ENCODE measurements at regions not wholly inside any gene's neighbourhood (a gene's known extent, or its start where the extent isn't known, plus 50 kb on each side); places are given as distances from the start of the nearest gene placed in this dataset.
"Not testable (repeated sequence)": the region's sequence is repeated elsewhere in the genome, so short reads cannot be mapped to it uniquely, and the experiment has no call there.

DNA sequence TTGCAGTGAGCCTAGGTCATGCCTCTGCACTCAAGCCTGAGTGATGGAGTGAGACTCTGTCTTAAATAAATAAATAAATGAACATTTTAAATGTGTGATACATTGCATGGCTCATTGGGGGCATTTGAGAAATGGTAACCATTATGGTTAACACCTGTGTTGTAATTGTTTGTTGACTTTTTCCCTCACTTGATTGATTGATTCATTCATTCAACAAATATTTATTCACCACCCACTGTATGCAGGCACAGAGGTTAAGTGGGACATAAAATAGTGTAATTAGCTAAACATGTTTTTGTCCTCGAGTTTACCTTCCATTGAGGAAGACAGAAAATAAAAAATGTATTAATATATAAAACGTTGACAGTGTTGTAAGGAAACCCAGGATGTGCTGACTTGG, 127.1 kb upstream of the ANKRD28 start:
- no peak overlapping the region for H3K27ac Mint-ChIP-seq
- DNase-seq (no peak), ATAC-seq (replicated peaks) (no peak)
- no peaks in the 10 kb centered on the region for H3K27me3 Mint-ChIP-seq
- no peak overlapping the region for H3K4me3 Mint-ChIP-seq
- no peaks in the 10 kb centered on the region for H3K4me1 Mint-ChIP-seq
- no peaks in the 10 kb centered on the region for H3K9me3 Mint-ChIP-seq
- H3K36me3 Mint-ChIP-seq, result no peaks in the 10 kb centered on the region

GRCh38 chr3:15926871-15927270, 129.1 kb upstream of the ANKRD28 start:
- H3K27me3 Mint-ChIP-seq, result no peaks in the 10 kb centered on the region
- DNase-seq, result no peak
- no peaks in the 10 kb centered on the region for H3K9me3 Mint-ChIP-seq
- no peaks in the 10 kb centered on the region for H3K4me1 Mint-ChIP-seq
- H3K27ac Mint-ChIP-seq, result no peak overlapping the region
- no peak for ATAC-seq (replicated peaks)
- H3K4me3 Mint-ChIP-seq, result no peak overlapping the region
- H3K36me3 Mint-ChIP-seq, result no peaks in the 10 kb centered on the region

GRCh38 chr3:15927969-15928368, 130.2 kb upstream of the ANKRD28 start:
- Mint-ChIP-seq H3K4me1 (no peaks in the 10 kb centered on the region), H3K27ac (no peak overlapping the region), H3K36me3 (no peaks in the 10 kb centered on the region), H3K27me3 (no peaks in the 10 kb centered on the region), H3K9me3 (no peaks in the 10 kb centered on the region), H3K4me3 (no peak overlapping the region)
- no peak for DNase-seq
- no peak for ATAC-seq (replicated peaks)

DNA sequence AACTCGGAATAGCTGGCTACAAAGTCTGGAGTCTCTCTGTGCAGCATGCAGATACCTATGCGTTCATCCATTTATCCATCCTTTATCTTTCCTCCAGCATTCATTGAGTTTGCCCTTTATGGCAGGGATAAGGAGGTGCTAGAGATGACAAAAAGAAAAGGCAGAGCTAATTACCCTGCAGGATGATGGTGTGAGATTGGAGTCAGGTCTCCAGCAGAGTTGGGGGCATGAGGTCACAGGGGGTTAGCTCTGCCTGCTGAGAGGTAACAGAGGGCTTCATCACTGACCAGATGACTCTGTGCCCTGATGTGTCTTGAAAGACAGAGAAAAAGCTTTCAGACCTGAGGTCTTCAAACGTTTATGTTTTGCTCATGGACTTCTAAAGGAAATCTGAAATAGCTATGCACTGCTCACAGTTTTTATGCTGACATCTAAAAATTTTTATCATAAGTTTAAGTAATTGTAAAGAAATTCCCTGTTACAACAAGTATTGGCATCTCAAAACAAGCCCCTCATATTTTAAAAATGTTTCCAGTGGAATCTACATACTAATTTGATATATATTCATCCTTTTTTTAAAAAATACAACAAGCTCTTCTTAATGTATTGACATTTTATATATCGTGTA, 132.3 kb upstream of the ANKRD28 start:
- DNase-seq (no peak), ATAC-seq (replicated peaks) (no peak)
- Mint-ChIP-seq H3K9me3 (no peaks in the 10 kb centered on the region), H3K4me3 (no peak overlapping the region), H3K4me1 (no peaks in the 10 kb centered on the region), H3K27ac (no peak overlapping the region), H3K27me3 (no peaks in the 10 kb centered on the region), H3K36me3 (no peaks in the 10 kb centered on the region)

GRCh38 chr3:15932348-15933300, 134.8 kb upstream of the ANKRD28 start:
- no peaks in the 10 kb centered on the region for H3K4me1 Mint-ChIP-seq
- no peaks in the 10 kb centered on the region for H3K9me3 Mint-ChIP-seq
- no peak overlapping the region for H3K4me3 Mint-ChIP-seq
- H3K27ac Mint-ChIP-seq, result no peak overlapping the region
- peaks cover 0 to 3% of the 10 kb centered on the region in 2 donors for H3K36me3 Mint-ChIP-seq
- ATAC-seq (replicated peaks) (no peak), DNase-seq (no peak)
- H3K27me3 Mint-ChIP-seq, result no peaks in the 10 kb centered on the region

- DNase-seq (no peak), ATAC-seq (replicated peaks) (no peak)
- no peak overlapping the region for H3K4me3 Mint-ChIP-seq
- H3K9me3 Mint-ChIP-seq, result no peaks in the 10 kb centered on the region
- H3K27me3 Mint-ChIP-seq, result no peaks in the 10 kb centered on the region
- peaks cover 0 to 3% of the 10 kb centered on the region in 2 donors for H3K36me3 Mint-ChIP-seq
- no peaks in the 10 kb centered on the region for H3K4me1 Mint-ChIP-seq
- no peak overlapping the region for H3K27ac Mint-ChIP-seq
Measured at GRCh38 chr3:15933439-15934139, 135.8 kb upstream of the ANKRD28 start.

- Mint-ChIP-seq H3K9me3 (no peaks in the 10 kb centered on the region), H3K36me3 (peaks cover 1 to 3% of the 10 kb centered on the region in 2 donors), H3K27ac (no peak overlapping the region), H3K27me3 (no peaks in the 10 kb centered on the region), H3K4me3 (no peak overlapping the region), H3K4me1 (no peaks in the 10 kb centered on the region)
- ATAC-seq (replicated peaks), result no peak
- no peak for DNase-seq
Measured at GRCh38 chr3:15934389-15935195, 136.8 kb upstream of the ANKRD28 start.

- DNase-seq, result no peak
Measured at GRCh38 chr3:15936312-15936711, 138.5 kb upstream of the ANKRD28 start.

DNA sequence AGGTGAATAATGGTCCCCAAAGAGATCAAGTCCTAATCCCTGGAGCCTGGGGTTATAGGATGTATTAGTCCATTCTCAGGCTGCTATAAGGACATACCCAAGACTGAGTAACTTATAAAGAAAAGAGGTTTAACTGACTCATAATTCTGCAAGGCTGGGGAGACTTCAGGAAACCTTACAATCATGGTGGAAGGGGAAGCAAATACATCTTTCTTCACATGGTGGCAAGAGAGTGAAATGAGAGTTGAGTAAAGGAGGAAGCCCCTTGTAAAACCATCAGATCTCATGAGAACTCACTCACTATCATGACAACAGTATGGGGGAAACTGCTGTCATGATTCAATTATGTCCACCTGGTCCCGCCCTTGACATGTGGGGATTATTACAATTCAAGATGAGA, 142.9 kb upstream of the ANKRD28 start:
- H3K9me3 Mint-ChIP-seq, result peaks cover 3 to 7% of the 10 kb centered on the region in 2 donors
- H3K36me3 Mint-ChIP-seq, result peaks cover 8 to 19% of the 10 kb centered on the region in 2 donors
- H3K4me1 Mint-ChIP-seq, result no peaks in the 10 kb centered on the region
- no peaks in the 10 kb centered on the region for H3K27me3 Mint-ChIP-seq
- no peak overlapping the region for H3K27ac Mint-ChIP-seq
- no peak overlapping the region for H3K4me3 Mint-ChIP-seq
- ATAC-seq (replicated peaks) (no peak), DNase-seq (no peak)

More at GRCh38 chr3:15936312-15936711, 138.5 kb upstream of the ANKRD28 start:
- no peaks in the 10 kb centered on the region for H3K4me1 Mint-ChIP-seq
- peaks cover 3 to 5% of the 10 kb centered on the region in 2 donors for H3K9me3 Mint-ChIP-seq
- ATAC-seq (replicated peaks), result no peak
- no peaks in the 10 kb centered on the region for H3K27me3 Mint-ChIP-seq
- no peak overlapping the region for H3K4me3 Mint-ChIP-seq
- peaks cover 5 to 15% of the 10 kb centered on the region in 2 donors for H3K36me3 Mint-ChIP-seq
- no peak overlapping the region for H3K27ac Mint-ChIP-seq

DNA sequence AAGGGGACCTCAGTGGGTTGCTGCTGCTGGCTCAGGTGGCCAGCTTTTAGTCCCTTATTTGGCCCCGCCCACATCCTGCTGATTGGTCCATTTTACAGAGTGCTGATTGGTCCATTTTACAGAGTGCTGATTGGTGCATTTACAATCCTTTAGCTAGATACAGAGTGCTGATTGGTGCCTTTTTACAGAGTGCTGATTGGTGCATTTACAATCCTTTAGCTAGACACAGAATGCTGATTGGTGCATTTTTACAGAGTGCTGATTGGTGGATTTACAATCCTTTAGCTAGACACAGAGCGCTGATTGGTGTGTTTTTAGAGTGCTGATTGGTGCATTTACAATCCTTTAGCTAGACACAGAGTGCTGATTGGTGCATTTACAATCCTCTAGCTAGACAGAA, 143.7 kb upstream of the ANKRD28 start:
- DNase-seq; H3K27me3 Mint-ChIP-seq; ATAC-seq (replicated peaks); H3K9me3 Mint-ChIP-seq; H3K4me3 Mint-ChIP-seq; H3K4me1 Mint-ChIP-seq; H3K27ac Mint-ChIP-seq: not testable (repeated sequence)
- peaks cover 8 to 16% of the 10 kb centered on the region in 2 donors for H3K36me3 Mint-ChIP-seq

GRCh38 chr3:15941958-15942357, 144.2 kb upstream of the ANKRD28 start:
- Mint-ChIP-seq H3K27me3 (no peaks in the 10 kb centered on the region), H3K9me3 (peaks cover 3 to 7% of the 10 kb centered on the region in 2 donors), H3K36me3 (peaks cover 8 to 16% of the 10 kb centered on the region in 2 donors), H3K27ac (no peak overlapping the region), H3K4me1 (no peaks in the 10 kb centered on the region), H3K4me3 (no peak overlapping the region)
- ATAC-seq (replicated peaks) (no peak), DNase-seq (no peak)

DNA sequence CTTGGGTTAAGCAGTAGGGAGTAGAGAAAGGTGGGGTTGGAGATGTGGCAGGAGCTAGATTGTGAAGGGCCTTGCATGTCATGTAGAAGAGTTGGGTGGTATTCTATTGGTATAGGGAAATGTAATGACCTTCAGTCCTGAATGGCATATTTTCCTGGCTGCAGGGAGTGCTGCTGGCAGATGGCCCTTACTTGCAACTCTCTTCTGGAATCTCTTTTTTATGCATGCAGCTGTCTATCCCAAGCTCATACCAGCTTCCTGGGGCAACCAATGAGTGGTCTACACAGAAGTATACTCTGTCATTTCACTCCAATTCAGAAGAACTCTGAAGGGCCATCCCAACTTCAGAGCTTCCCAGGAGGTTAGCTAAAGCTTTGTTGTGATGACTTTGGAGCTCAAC, 144.7 kb upstream of the ANKRD28 start:
- Mint-ChIP-seq H3K36me3 (peaks cover 8 to 16% of the 10 kb centered on the region in 2 donors), H3K4me1 (no peaks in the 10 kb centered on the region), H3K27me3 (no peaks in the 10 kb centered on the region), H3K4me3 (no peak overlapping the region), H3K27ac (no peak overlapping the region), H3K9me3 (peaks cover 3 to 7% of the 10 kb centered on the region in 2 donors)
- ATAC-seq (replicated peaks) (no peak), DNase-seq (no peak)

DNA sequence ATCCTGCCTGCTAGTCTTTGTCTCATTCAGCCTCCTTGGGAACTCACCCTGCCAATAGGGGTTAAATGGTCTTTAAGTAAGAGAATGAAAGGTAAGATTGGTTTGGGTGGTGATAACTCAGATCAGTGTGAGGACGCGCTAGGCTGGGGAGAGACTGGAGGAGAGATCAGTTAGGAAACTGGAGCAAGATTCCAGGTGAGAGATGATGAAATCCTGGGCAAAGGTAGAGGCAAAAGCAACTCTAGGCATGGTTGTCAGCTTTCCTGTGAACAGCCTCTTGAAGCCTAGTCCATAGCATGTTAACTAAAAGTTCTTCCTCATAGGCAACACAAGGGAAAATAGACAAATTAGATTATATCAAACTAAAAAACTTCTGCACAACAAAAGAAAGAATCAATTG, 145.2 kb upstream of the ANKRD28 start:
- no peaks in the 10 kb centered on the region for H3K27me3 Mint-ChIP-seq
- DNase-seq, result no peak
- no peaks in the 10 kb centered on the region for H3K4me1 Mint-ChIP-seq
- no peak overlapping the region for H3K27ac Mint-ChIP-seq
- ATAC-seq (replicated peaks), result no peak
- H3K9me3 Mint-ChIP-seq, result peaks cover 3 to 7% of the 10 kb centered on the region in 2 donors
- no peak overlapping the region for H3K4me3 Mint-ChIP-seq
- H3K36me3 Mint-ChIP-seq, result peaks cover 8 to 16% of the 10 kb centered on the region in 2 donors

DNA sequence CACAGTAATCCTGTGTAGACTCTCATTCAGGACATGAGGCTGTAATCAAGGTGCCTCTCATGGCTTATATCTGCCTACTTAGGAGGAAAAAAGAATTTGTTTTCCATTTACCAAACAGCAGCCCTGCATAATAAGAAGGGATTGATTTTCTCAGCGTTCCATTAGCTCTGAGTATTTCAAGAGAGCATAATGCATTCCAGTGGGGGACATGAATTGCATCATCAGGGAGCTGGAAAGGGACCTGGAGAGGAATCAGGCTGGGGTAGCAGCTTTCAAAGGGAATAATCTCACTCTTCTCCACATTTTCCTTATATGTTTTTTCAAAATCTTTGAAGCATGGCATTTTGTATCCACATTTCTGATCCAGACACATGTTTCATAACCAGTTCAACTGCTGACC, 150.6 kb upstream of the ANKRD28 start:
- Mint-ChIP-seq H3K27me3 (no peaks in the 10 kb centered on the region), H3K36me3 (peaks cover 0 to 11% of the 10 kb centered on the region in 2 donors), H3K4me1 (no peaks in the 10 kb centered on the region), H3K9me3 (no peaks in the 10 kb centered on the region), H3K27ac (no peak overlapping the region), H3K4me3 (no peak overlapping the region)
- ATAC-seq (replicated peaks), result no peak
- DNase-seq, result no peak
